Testis (tissue), 2 donors: ENCODE measurements at regions not wholly inside any gene's neighbourhood (a gene's known extent, or its start where the extent isn't known, plus 50 kb on each side); places are given as distances from the start of the nearest gene placed in this dataset.

ENCODE experiments used
- CTCF ChIP-seq, 3 experiments: fragments of 450-650 bp in 2 of 3; fragments of 200-600 bp in 1 of 3; sonication (generic) in 1 of 3; IDR thresholded peaks; one replicate each; pipeline ENCODE4 v1.5.1; 2016 to 2019; ENCODE audit warnings: antibody characterized with exemption in 3 of 3, mild to moderate bottlenecking in 2 of 3, moderate library complexity in 1 of 3
- POLR2A ChIP-seq: fragments of 450-650 bp; IDR thresholded peaks from one replicate; pipeline ENCODE4 v1.6.1; 2017; ENCODE audit warnings: antibody characterized with exemption, mild to moderate bottlenecking, moderate library complexity

GRCh38 chr1:194298007-194298598, 1111.7 kb upstream of the B3GALT2 start:
- TF ChIP-seq CTCF (IDR thresholded peaks at IDR 0.05), result no peak
- no peak for TF ChIP-seq POLR2A
